ENCODE measurements at regions not wholly inside any gene's neighbourhood (a gene's known extent, or its start where the extent isn't known, plus 50 kb on each side); places are given as distances from the start of the nearest gene placed in this dataset.
A peak's percentile ranks its signal among the peaks of the same experiment; 100 is the strongest.

DNA sequence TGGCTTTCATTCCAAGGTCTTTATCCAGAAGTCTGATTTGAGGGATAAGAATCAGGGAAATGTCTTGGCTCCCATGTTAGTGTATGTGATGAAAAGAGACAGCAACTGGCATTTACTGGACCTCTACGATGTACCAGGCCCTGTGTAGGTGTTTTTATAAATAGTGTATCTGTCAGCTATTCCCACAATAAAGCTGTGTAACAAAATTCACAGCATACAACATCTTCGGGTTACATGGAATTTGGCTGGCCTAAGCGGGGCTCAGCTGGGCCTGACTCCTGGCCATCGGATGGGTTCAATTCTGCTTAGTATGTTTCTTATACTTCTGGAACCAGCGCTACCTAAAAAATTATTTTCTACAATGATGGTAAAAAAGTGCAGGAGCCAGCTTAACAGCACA lies 128.2 kb downstream of the SNX5 start:
- no peak for ATAC-seq

DNA sequence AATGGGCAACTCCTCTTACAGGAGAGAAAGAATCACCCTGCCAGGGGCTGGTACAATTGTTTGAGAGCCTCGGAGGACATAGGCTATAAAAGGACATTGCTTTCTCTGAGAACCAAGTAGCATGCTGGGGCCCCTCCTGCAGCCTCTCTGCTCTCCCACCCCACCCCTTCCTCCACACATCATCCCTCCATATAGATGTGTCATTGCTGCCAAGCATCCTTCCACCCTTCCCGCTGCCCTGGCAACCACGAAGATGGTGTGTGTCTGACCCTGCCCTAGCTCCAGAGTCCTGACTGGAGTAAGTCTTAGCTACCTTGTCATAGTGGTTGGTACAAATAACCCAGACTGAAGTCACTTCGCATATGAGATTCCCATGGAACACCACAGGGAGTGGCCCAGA lies 129.7 kb downstream of the SNX5 start:
- no peak for ATAC-seq
- no peak for DNase-seq (ENCODE audit: low spot score)

More for the DNA sequence above, 128.2 kb downstream of the SNX5 start:
- DNase-seq (ENCODE audit: low spot score), result no peak

DNA sequence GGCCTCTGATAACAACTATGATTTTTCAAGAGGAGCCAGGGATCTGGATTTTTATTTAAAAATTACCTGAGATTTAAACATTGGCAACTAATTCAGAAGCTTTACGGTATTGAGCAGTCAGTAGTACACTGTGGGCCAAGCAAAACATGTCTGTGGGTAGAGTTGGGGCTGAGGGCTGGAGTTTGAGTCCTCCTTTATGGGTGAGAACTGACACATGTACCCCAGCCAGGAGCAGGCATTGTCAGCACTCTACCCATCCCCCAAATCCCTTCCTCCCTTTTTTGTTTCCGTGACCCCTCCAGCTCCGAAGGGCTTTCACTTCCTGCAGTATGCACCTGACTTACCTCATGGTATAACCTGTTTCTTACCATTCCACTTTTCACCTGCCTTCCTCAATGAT lies 131.4 kb downstream of the SNX5 start:
- DNase-seq (ENCODE audit: low spot score) (no peak), ATAC-seq (no peak)

- peak; percentile 14 for ATAC-seq
- no peak for DNase-seq (ENCODE audit: low spot score)
Measured at GRCh38 chr20:17836303-17836861, 132.2 kb downstream of the SNX5 start.

- DNase-seq (ENCODE audit: low spot score) (no peak), ATAC-seq (no peak)
Measured at GRCh38 chr20:17835934-17836300, 132.7 kb downstream of the SNX5 start.

- ATAC-seq (peak; percentile 32), DNase-seq (ENCODE audit: low spot score) (no peak)
Measured at GRCh38 chr20:17835240-17835933, 133.2 kb downstream of the SNX5 start.

- peak; percentile 85 for ATAC-seq
- DNase-seq (ENCODE audit: low spot score), result no peak
Measured at GRCh38 chr20:17834804-17835203, 133.8 kb downstream of the SNX5 start.

DNA sequence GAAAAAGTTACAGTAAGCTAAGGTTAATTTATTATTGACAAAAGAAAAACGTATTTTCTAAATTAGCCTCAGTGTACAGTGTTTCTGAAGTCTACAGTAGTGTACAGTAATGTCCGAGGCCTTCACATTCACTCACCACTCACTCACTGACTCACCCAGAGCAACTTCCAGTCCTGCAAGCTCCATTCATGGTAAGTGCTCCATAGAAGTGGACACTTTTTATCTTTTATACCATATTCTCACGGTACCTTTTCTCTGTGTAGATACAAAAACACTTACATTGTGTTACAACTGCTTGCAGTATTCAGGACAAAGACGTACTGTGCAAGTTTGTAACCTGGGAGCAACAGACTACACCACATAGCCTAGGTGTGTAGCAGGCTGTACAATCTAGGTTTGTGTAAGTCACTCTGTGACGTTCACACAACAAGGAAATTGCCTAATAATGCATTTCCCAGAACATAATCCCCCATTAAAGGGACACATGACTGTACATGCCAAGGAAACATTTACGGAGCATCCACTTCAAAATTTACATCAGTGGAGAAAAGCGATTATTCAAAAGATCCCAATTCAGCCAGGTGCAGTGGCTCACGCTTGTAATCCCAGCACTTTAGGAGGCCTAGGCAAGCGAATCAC lies 133.4 kb downstream of the BANF2 start:
- no peak for ATAC-seq

DNA sequence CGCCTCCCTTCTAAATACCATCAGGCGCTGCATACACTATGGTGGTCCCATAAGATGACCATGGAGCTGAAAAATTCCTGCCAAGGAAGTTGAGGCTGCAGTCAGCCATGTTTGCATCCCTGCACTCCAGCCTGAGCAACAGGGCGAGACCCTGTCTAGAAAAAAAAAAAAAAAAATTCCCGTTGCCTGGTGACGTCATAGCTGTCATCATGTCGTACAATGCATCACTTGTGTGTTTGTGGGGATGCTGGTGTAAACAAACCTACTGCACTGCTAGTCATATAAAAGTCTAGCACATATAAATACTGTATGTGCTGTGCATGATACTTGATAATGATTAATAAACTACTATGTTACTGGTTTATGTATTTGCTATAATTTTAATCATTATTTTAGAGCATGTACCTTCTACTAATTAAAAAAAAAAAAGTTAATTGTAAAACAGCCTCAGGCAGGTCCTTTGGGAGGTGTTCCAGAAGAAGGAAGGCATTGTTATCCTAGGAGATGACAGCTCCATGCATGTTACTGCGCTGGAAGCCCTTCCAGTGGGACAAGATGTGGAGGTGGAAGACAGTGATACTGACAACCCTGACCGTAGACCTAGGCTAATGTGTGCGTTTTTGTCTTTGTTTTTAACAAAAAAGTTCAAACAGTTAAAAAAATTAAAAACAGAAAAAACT lies 132.6 kb downstream of the BANF2 start:
- DNase-seq (ENCODE audit: low spot score), result no peak
- ATAC-seq, result no peak

More for the DNA sequence above, 133.4 kb downstream of the BANF2 start:
- DNase-seq (ENCODE audit: low spot score), result no peak

DNA sequence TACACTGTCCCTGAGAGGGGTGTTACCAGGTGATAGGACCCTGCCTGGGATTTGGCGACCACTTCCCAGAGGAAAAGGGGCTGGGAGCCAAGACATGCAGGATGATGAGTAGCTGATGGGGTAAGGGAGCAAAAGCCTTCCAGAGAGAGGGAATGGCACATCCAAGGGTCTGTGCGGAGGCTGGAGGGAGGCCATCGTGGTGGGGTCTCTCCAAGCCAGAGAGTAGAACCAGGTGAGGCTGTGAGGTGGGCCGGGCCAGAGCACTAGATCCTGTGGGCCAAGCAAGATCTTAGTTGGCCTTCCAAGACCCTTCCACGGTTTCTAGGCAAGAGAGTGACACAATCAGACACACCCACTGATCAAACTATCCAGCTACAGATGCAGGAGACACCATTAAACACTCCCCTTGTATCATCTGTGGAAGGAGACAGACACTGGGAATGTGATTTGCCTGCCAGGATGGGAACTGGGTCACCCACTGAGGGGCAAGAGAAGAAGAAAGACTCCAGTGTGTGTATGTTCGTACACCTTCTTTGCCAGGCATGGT lies 128.9 kb downstream of the BANF2 start:
- no peak for DNase-seq (ENCODE audit: low spot score)
- no peak for ATAC-seq

DNA sequence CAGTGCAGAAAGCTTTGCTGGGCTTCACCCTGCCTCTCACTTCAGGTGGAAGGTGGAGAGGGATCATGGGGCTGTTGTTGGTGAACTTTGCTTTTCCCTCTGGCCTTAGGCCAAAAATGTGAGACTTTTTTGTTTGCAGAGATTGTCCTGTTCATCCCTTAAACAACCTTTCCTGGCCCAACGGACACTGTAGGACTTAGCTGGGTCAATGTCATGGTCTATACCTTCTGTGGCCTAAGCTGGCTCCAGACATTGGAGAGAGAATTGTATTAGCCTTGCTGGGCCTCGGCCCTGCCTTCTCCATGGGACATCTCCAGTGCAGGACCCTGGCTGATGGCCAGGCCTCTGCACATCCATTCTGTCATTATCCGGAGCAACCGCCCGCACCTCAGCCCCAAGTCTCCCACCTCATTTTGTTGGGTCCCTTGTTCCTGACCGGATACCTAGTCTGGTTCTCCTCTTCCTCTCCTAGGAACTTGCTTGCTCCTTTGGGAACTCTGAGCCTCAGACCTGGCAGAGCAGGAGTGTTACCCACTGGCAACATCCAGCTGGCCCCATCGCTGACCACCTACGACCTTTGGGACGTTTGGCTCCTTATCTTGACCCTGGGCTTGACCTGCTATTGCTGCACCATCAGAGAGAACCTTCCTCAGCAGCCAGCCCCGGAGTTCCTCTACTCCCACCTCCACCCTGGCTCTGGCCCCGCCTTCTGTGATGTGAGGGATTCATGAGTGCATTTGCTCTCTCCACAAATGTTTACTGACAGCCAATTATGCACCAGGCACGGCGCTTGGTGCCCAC lies 128.2 kb downstream of the BANF2 start:
- DNase-seq (ENCODE audit: low spot score) (no peak), ATAC-seq (peak; percentile 43)

DNA sequence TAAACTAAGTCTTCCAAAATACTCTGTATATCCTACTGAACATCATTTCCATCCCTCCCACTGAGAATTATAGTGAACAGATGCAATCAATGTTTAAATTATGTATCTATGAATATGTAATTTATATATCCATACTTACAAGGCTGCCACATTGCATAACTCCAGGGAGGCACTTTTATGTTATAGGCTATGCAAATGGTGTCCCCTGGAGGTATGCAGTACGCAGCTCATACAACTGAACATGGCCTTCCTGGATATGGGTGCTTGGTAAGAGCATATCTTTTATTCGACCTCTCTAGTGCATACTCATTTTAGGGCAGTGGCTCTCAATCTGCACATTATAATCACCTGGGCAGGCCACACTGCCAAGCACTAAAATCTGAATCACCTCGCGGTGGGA lies 127.3 kb downstream of the BANF2 start:
- DNase-seq (ENCODE audit: low spot score), result no peak
- ATAC-seq, result no peak

GRCh38 chr20:17825960-17826843 lies 126.4 kb downstream of the BANF2 start:
- ATAC-seq (no peak), DNase-seq (ENCODE audit: low spot score) (no peak)

- DNase-seq (ENCODE audit: low spot score), result no peak
- ATAC-seq, result peak; percentile 32
Measured at GRCh38 chr20:17825252-17825959, 125.6 kb downstream of the BANF2 start.

GRCh38 chr20:17824676-17825251 lies 125.0 kb downstream of the BANF2 start:
- ATAC-seq, result no peak

DNA sequence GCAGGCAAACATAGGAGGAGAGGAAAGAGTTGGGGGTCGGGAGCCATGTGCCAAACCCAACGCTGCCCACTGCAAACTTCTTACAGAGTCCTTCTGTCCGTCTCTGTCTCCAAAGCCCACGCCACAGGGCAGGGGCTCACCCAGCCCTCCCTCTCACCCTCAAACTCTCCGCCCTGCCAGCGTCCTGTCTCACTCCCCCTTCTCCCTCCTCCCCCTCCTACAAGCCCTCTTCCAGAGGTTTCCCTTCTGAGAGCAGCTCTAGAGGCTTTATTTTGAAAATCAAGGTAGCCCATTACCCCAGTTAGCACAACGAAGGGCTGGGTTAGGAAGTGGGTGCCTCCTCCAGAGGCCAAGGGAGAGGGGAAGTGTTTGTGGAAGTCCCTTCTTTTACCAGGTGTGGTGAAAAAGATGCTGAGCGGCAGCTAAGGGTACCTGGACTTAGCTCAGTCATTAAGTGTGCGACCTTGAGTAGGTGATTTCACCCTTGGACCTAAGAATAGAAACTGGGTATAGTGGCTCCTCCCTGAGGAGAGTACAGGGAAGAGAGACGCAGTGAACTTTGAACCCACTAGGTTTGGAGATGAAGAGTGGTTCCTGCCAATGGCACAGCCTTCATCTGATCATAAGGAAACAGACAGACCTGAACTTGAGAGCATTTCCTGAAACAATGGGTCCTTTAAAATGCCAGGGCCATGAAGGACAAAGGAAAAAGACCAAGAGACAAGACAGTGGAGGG lies 123.8 kb downstream of the BANF2 start:
- peak; percentile 19 for ATAC-seq
- no peak for DNase-seq (ENCODE audit: low spot score)

More at GRCh38 chr20:17824676-17825251, 125.0 kb downstream of the BANF2 start:
- no peak for DNase-seq (ENCODE audit: low spot score)

DNA sequence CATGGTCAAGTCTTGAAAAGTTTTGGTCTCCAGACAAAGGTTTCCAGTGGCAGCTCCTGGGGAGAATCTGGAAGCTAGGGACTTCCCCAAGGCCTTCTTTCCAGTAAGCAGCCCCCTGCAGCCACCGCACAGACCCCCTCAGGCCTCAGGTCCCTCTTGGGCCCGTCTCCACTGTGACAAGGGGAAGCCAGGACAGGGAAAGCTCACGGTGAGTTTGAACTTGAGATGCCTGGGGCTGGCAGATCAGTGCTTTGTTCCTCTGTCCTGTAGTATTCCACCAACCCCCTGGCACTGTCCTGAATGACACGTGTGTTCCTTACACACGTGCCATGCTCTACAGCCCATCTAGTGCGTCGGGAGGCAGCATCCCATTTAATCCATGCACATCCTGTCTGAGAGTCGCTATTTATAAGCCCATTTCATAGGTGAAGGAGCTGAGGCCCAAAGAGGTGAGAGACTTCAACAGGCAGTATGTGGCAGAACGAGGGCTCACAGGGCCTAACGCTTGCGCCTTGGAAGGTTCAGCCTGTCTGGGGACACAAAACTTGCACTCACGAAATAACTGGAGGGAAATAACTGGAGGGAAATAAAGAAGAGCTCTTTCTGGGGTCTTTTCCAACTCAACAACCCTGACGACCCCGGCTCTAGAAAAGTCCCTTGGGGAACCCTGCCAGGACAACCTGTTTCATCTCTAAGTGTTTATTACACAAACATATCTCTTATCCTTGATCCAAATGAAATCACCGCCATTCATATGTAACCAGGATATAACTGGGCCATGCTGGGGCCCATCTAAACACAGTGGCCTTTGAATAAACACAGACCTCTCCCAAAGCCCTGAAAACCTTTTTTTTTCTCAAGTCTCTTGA lies 123.0 kb downstream of the BANF2 start:
- no peak for DNase-seq (ENCODE audit: low spot score)
- ATAC-seq, result no peak

Data from left lobe of liver (tissue), 2 donors.